Endothelial cell of umbilical vein (primary cell): ENCODE measurements at regions not wholly inside any gene's neighbourhood (a gene's known extent, or its start where the extent isn't known, plus 50 kb on each side); places are given as distances from the start of the nearest gene placed in this dataset.

Experiments used
- BruUV-seq: library from RNA; stranded (reverse); fragments of 400-500 nt; replicated peaks from 2 replicates; lab custom pipeline; 2021; lab: Mats Ljungman, UMichigan
- CTCF ChIA-PET: fragments of 300-600, 350-600 bp; sonication (Branson Sonifier 250); formaldehyde crosslinking; loops from one replicate; lab custom pipeline; 2021; ENCODE audit warnings: antibody characterized with exemption, inconsistent platforms; lab: Charles Lee
- POLR2A ChIA-PET: fragments of 300-600, 350-600 bp; sonication (Branson Sonifier 250); formaldehyde crosslinking; loops from one replicate; lab custom pipeline; 2021; ENCODE audit warnings: antibody characterized with exemption, inconsistent platforms; lab: Charles Lee
- DNase-seq: peaks from one replicate; pipeline ENCODE4 v3.0.0-alpha.2; 2011; ENCODE audit warnings: low read depth, low spot score
- FAIRE-seq: peaks from 2 replicates; lab custom pipeline; 2011; peaks lifted over from hg19 to GRCh38; lab: Jason Lieb, UNC
- H2AFZ ChIP-seq: 2 replicates; pipeline ENCODE4 v1.6.0; 2012; ENCODE audit warnings: low read depth, low read length, control low read depth, inconsistent platforms
- H3K27ac ChIP-seq: 2 replicates; pipeline ENCODE4 v1.5.1; 2011; ENCODE audit warnings: low read depth, mild to moderate bottlenecking, control low read depth, low read length, moderate library complexity; ENCODE audit not compliant: insufficient read depth
- H3K27me3 ChIP-seq, 2 experiments: 2 replicates each; pipeline versions ENCODE4 v1.6.0 to v1.6.1; 2011; ENCODE audit warnings: low read length in 2 of 2, mixed read lengths in 1 of 2; ENCODE audit not compliant: control insufficient read depth in 2 of 2, insufficient read depth in 2 of 2
- H3K36me3 ChIP-seq, 2 experiments: 2 replicates in 1 of 2; 3 replicates in 1 of 2; pipeline ENCODE4 v1.5.1; 2011; ENCODE audit warnings: low read length in 2 of 2, mild to moderate bottlenecking in 1 of 2, moderate library complexity in 1 of 2; ENCODE audit not compliant: control insufficient read depth in 2 of 2, insufficient read depth in 2 of 2; ENCODE audit errors: extremely low read depth in 1 of 2
- H3K4me1 ChIP-seq: 3 replicates; pipeline ENCODE4 v1.5.1; 2011; ENCODE audit warnings: mild to moderate bottlenecking, low read length; ENCODE audit not compliant: control insufficient read depth, insufficient read depth; ENCODE audit errors: extremely low read depth
- H3K4me2 ChIP-seq: 2 replicates; pipeline ENCODE4 v1.6.1; 2011; ENCODE audit warnings: low read length, control low read depth, mixed read lengths; ENCODE audit not compliant: insufficient read depth
- H3K4me3 ChIP-seq, 3 experiments: fragments of 200-600 bp in 1 of 3; sonication (generic), shearing (Covaris generic) in 1 of 3; replicated peaks in 1 of 3; 2 replicates each; pipeline ENCODE4 v1.5.1; 2011 to 2016; ENCODE audit warnings: control low read depth in 3 of 3, low read length in 3 of 3, mild to moderate bottlenecking in 2 of 3, inconsistent platforms in 1 of 3, low read depth in 1 of 3, moderate library complexity in 1 of 3; ENCODE audit not compliant: insufficient read depth in 1 of 3
- H3K79me2 ChIP-seq: 2 replicates; pipeline ENCODE4 v1.6.0; 2012; ENCODE audit warnings: low read length, inconsistent platforms; ENCODE audit not compliant: control insufficient read depth, insufficient read depth
- H3K9ac ChIP-seq: replicated peaks from 2 replicates; pipeline ENCODE3; 2011; ENCODE audit warnings: low read length, control low read depth; ENCODE audit not compliant: insufficient read depth; ENCODE audit errors: extremely low read depth
- H3K9me1 ChIP-seq: replicated peaks from 3 replicates; pipeline ENCODE4 v1.6.0; 2011; ENCODE audit warnings: mild to moderate bottlenecking, low read length; ENCODE audit not compliant: control insufficient read depth, insufficient read depth; ENCODE audit errors: extremely low read depth
- H3K9me3 ChIP-seq: replicated peaks from 2 replicates; pipeline ENCODE4 v1.5.1; 2012; ENCODE audit warnings: low read length, inconsistent platforms; ENCODE audit not compliant: control insufficient read depth, insufficient read depth
- H4K20me1 ChIP-seq: replicated peaks from 2 replicates; pipeline ENCODE3; 2011; ENCODE audit warnings: mild to moderate bottlenecking, low read length; ENCODE audit not compliant: control insufficient read depth, insufficient read depth; ENCODE audit errors: extremely low read depth
- CTCF ChIP-seq, 2 donors: IDR thresholded peaks; 1 replicate in 1 of 2; 2 replicates in 1 of 2; pipeline ENCODE4 v1.5.1; 2011; ENCODE audit warnings: low read length in 2 of 2, mild to moderate bottlenecking in 2 of 2, moderate library complexity in 2 of 2, control low read depth in 1 of 2, inconsistent platforms in 1 of 2, low read depth in 1 of 2; ENCODE audit not compliant: insufficient read depth in 1 of 2; ENCODE audit errors: extremely low read depth in 1 of 2
- EZH2 ChIP-seq: IDR thresholded peaks from 2 replicates; pipeline ENCODE4 v1.6.1; 2012; ENCODE audit warnings: borderline replicate concordance, low read depth, mild to moderate bottlenecking, moderate library complexity, low read length, inconsistent platforms; ENCODE audit not compliant: severe bottlenecking
- FOS ChIP-seq: IDR thresholded peaks from 2 replicates; pipeline ENCODE4 v1.6.1; 2011; ENCODE audit warnings: mild to moderate bottlenecking, low read length, moderate library complexity, borderline replicate concordance; ENCODE audit not compliant: insufficient read depth
- GATA2 ChIP-seq: IDR thresholded peaks from 2 replicates; pipeline ENCODE4 v1.7.0; 2011; ENCODE audit warnings: low read depth, mild to moderate bottlenecking, moderate library complexity, mixed read lengths, low read length; ENCODE audit not compliant: insufficient read length, insufficient read depth
- JUN ChIP-seq: IDR thresholded peaks from 2 replicates; pipeline ENCODE4 v1.6.1; 2011; ENCODE audit warnings: borderline replicate concordance, low read depth; ENCODE audit not compliant: insufficient read length, insufficient read depth
- MAX ChIP-seq: IDR thresholded peaks from 2 replicates; pipeline ENCODE4 v1.6.1; 2011; ENCODE audit not compliant: insufficient read depth, insufficient read length
- MYC ChIP-seq: IDR thresholded peaks from one replicate; pipeline ENCODE4 v1.6.1; 2011; ENCODE audit warnings: mild to moderate bottlenecking, low read depth, low read length
- POLR2A ChIP-seq: IDR thresholded peaks from 2 replicates; pipeline ENCODE4 v1.6.1; 2012; ENCODE audit warnings: low read depth, mild to moderate bottlenecking, control low read depth, low read length
- POLR2AphosphoS5 ChIP-seq: IDR thresholded peaks from 2 replicates; pipeline ENCODE4 v1.6.1; 2012; ENCODE audit warnings: low read depth, mild to moderate bottlenecking, control low read depth, low read length, moderate library complexity; ENCODE audit not compliant: insufficient read depth
- dilution Hi-C: fragments of 300-500 bp; cut with MboI; formaldehyde crosslinking; loops from one replicate; pipeline ENCODE4 v1.15.0; 2019; ENCODE audit warnings: low sequenced_read_pairs; ENCODE audit not compliant: extremely low pct_ligation_motif_present
- intact Hi-C: fragments of 100-400 bp; cut with micrococcal nuclease; formaldehyde crosslinking; loops from one replicate; pipeline ENCODE4 v1.10.0; 2022

GRCh38 chr10:113498997-113499396 lies 53.9 kb upstream of the HABP2 start:
- Histone ChIP-seq H3K27me3 (no peaks in the 10 kb centered on the region), H3K4me1 (no peaks in the 10 kb centered on the region), H3K79me2 (no peaks in the 10 kb centered on the region), H3K4me3 (no peak overlapping the region), H3K9me1 (no peaks in the 10 kb centered on the region), H3K9me3 (no peaks in the 10 kb centered on the region), H2AFZ (no peak overlapping the region), H3K27ac (no peak overlapping the region), H3K36me3 (no peaks in the 10 kb centered on the region), H3K9ac (no peak overlapping the region), H3K4me2 (no peak overlapping the region), H4K20me1 (no peaks in the 10 kb centered on the region)
- TF ChIP-seq POLR2AphosphoS5 = no peak
- no peak for TF ChIP-seq FOS
- no peak for TF ChIP-seq JUN
- no peak for TF ChIP-seq POLR2A
- TF ChIP-seq MYC = no peak
- no peak for TF ChIP-seq GATA2
- TF ChIP-seq CTCF (IDR thresholded peaks at IDR 0.05; ENCODE audit: extremely low read depth in 1 of 2, insufficient read depth in 1 of 2, low read depth in 1 of 2, low read length in 2 of 2) = no peak
- no peak for TF ChIP-seq MAX
- TF ChIP-seq EZH2 = no peak
- CTCF ChIA-PET = no interaction called here
- FAIRE-seq (no peak), DNase-seq (no peak)
- no TSS peak for BruUV-seq
- POLR2A ChIA-PET = no interaction called here
- dilution Hi-C loops (no loop called here), intact Hi-C loops (no loop called here)
